ENCODE measurements at regions not wholly inside any gene's neighbourhood (a gene's known extent, or its start where the extent isn't known, plus 50 kb on each side); places are given as distances from the start of the nearest gene placed in this dataset.

GRCh38 chr17:79136596-79136995 lies 62.0 kb downstream of the ENGASE start:
- Histone ChIP-seq H4K20me1 (ENCODE audit: insufficient read depth) (no peaks in the 10 kb centered on the region), H3K9me3 (ENCODE audit: insufficient read depth, low read depth) (no peaks in the 10 kb centered on the region), H3F3A (ENCODE audit: insufficient read depth, low read depth) (no peaks in the 10 kb centered on the region), H3K4me1 (replicated peaks; ENCODE audit: insufficient read depth) (no peaks in the 10 kb centered on the region), H3K27ac (no peak overlapping the region), H3K27me3 (ENCODE audit: insufficient read depth, low read depth) (peaks cover 81% of the 10 kb centered on the region), H3K9me2 (ENCODE audit: insufficient read depth) (no peaks in the 10 kb centered on the region), H3K79me2 (ENCODE audit: low read depth) (no peaks in the 10 kb centered on the region), H3K36me3 (ENCODE audit: low read depth) (no peaks in the 10 kb centered on the region), H2AFZ (no peak overlapping the region), H3K4me2 (no peak overlapping the region), H3K4me3 (no peak overlapping the region)
- TF ChIP-seq EZH2 (IDR thresholded peaks at IDR 0.05; ENCODE audit: low read depth) (no peak), CTCF (conservative IDR thresholded peaks at IDR 0.05) (no peak)
- POLR2A ChIA-PET (ENCODE audit: unreplicated experiment): no interaction called here
- CTCF ChIA-PET: no interaction called here
- DNase-seq: no peak
- intact Hi-C loops (cut with micrococcal nuclease; ENCODE audit: unreplicated experiment): no loop called here
- no TSS peak for BruUV-seq (replicated peaks)
